Brain pericyte (primary cell): ENCODE measurements at regions not wholly inside any gene's neighbourhood (a gene's known extent, or its start where the extent isn't known, plus 50 kb on each side); places are given as distances from the start of the nearest gene placed in this dataset.

Source experiments
- DNase-seq: peaks from one replicate; pipeline ENCODE4 v3.0.0-alpha.2; 2012; ENCODE audit warnings: low read depth, low spot score

GRCh38 chr10:15462253-15462897, 91.3 kb upstream of the FAM171A1 start:
- no peak for DNase-seq

GRCh38 chr10:15461353-15462108, 90.4 kb upstream of the FAM171A1 start:
- peak; percentile 41 for DNase-seq

- no peak for DNase-seq
Observed at GRCh38 chr10:15460661-15461060, 89.6 kb upstream of the FAM171A1 start.

GRCh38 chr10:15459218-15459617, 88.1 kb upstream of the FAM171A1 start:
- no peak for DNase-seq

GRCh38 chr10:15457382-15457781, 86.3 kb upstream of the FAM171A1 start:
- no peak for DNase-seq

- no peak for DNase-seq
Observed at GRCh38 chr10:15455456-15455855, 84.4 kb upstream of the FAM171A1 start.

GRCh38 chr10:15453926-15454325, 82.8 kb upstream of the FAM171A1 start:
- DNase-seq = no peak

GRCh38 chr10:15453457-15453856, 82.4 kb upstream of the FAM171A1 start:
- no peak for DNase-seq

GRCh38 chr10:15452545-15452944, 81.5 kb upstream of the FAM171A1 start:
- no peak for DNase-seq

GRCh38 chr10:15451137-15452094, 80.3 kb upstream of the FAM171A1 start:
- DNase-seq = no peak

- DNase-seq = no peak
Observed at GRCh38 chr10:15448598-15448997, 77.5 kb upstream of the FAM171A1 start.

GRCh38 chr10:15445006-15445390, 73.9 kb upstream of the FAM171A1 start:
- DNase-seq = no peak

GRCh38 chr10:15444105-15445005, 73.3 kb upstream of the FAM171A1 start:
- no peak for DNase-seq

- DNase-seq = no peak
Observed at GRCh38 chr10:15442056-15442455, 71.0 kb upstream of the FAM171A1 start.

GRCh38 chr10:15440204-15440711, 69.2 kb upstream of the FAM171A1 start:
- DNase-seq = no peak

- peak; percentile 42 for DNase-seq
Observed at GRCh38 chr10:15439341-15439842, 68.3 kb upstream of the FAM171A1 start.

- DNase-seq = no peak
Observed at GRCh38 chr10:15436696-15437095, 65.6 kb upstream of the FAM171A1 start.

GRCh38 chr10:15433850-15434537, 62.9 kb upstream of the FAM171A1 start:
- no peak for DNase-seq

- no peak for DNase-seq
Observed at GRCh38 chr10:15432266-15432665, 61.2 kb upstream of the FAM171A1 start.
